H1 (cell line): ENCODE measurements at regions not wholly inside any gene's neighbourhood (a gene's known extent, or its start where the extent isn't known, plus 50 kb on each side); places are given as distances from the start of the nearest gene placed in this dataset.

Source experiments
- CTCF ChIA-PET: fragments of 300-600 bp; sonication (Branson Sonifier 250); formaldehyde crosslinking; loops from one replicate; lab custom pipeline; 2021; ENCODE audit not compliant: partially characterized antibody; lab: Charles Lee
- POLR2A ChIA-PET: fragments of 300-600 bp; sonication (Branson Sonifier 250); formaldehyde crosslinking; loops from one replicate; lab custom pipeline; 2021; ENCODE audit warnings: inconsistent platforms; ENCODE audit not compliant: partially characterized antibody; lab: Charles Lee
- DNase-seq, 2 experiments: peaks; one replicate each; pipeline versions ENCODE4 v3.0.0 to v3.0.0-alpha.2; 2010 to 2022; ENCODE audit warnings: low spot score in 2 of 2, low read depth in 1 of 2, mixed read lengths in 1 of 2
- FAIRE-seq: peaks from 2 replicates; lab custom pipeline; 2011; peaks lifted over from hg19 to GRCh38; lab: Jason Lieb, UNC
- H2AFZ ChIP-seq: 2 replicates; pipeline ENCODE4 v1.8.1; 2012; ENCODE audit warnings: low read length, inconsistent platforms
- H2AK5ac ChIP-seq: 2 replicates; pipeline ENCODE4 v1.6.1; 2013; ENCODE audit warnings: low read depth, low read length
- H2BK120ac ChIP-seq: replicated peaks from 2 replicates; pipeline ENCODE3; 2013; ENCODE audit warnings: low read depth, low read length, inconsistent platforms
- H2BK12ac ChIP-seq: 2 replicates; pipeline ENCODE4 v1.6.1; 2013; ENCODE audit warnings: low read depth, low read length
- H2BK15ac ChIP-seq: 2 replicates; pipeline ENCODE4 v1.6.1; 2013; ENCODE audit warnings: low read length
- H2BK20ac ChIP-seq: 2 replicates; pipeline ENCODE4 v1.6.1; 2013; ENCODE audit warnings: low read length
- H2BK5ac ChIP-seq: 2 replicates; pipeline ENCODE4 v1.6.1; 2013; ENCODE audit warnings: low read depth, low read length
- H3K14ac ChIP-seq: 2 replicates; pipeline ENCODE4 v1.6.1; 2013; ENCODE audit warnings: inconsistent platforms; ENCODE audit not compliant: insufficient read length
- H3K18ac ChIP-seq: 2 replicates; pipeline ENCODE4 v1.6.1; 2013; ENCODE audit warnings: low read length; ENCODE audit errors: extremely low read depth
- H3K23ac ChIP-seq: 2 replicates; pipeline ENCODE4 v1.6.1; 2013; ENCODE audit warnings: inconsistent platforms; ENCODE audit not compliant: insufficient read length
- H3K23me2 ChIP-seq: 2 replicates; pipeline ENCODE4 v1.6.1; 2013; ENCODE audit warnings: low read depth, low read length
- H3K27ac ChIP-seq: 2 replicates; pipeline ENCODE4 v1.6.1; 2011; ENCODE audit warnings: low read depth, low read length, inconsistent platforms
- H3K27me3 ChIP-seq, 4 experiments: replicated peaks in 1 of 4; 1 replicate in 1 of 4; 2 replicates in 3 of 4; pipeline versions ENCODE4 v1.6.1 to v1.8.1; 2011 to 2013; ENCODE audit warnings: low read length in 3 of 4, mild to moderate bottlenecking in 3 of 4, inconsistent platforms in 2 of 4, mixed read lengths in 2 of 4, moderate library complexity in 1 of 4; ENCODE audit not compliant: control insufficient read depth in 3 of 4, insufficient read depth in 3 of 4; ENCODE audit errors: extremely low read depth in 1 of 4
- H3K36me3 ChIP-seq, 4 experiments: 2 replicates each; pipeline versions ENCODE4 v1.6.1 to v1.8.1; 2011 to 2013; ENCODE audit warnings: mild to moderate bottlenecking in 4 of 4, low read length in 3 of 4, moderate library complexity in 2 of 4, control low read depth in 1 of 4, inconsistent platforms in 1 of 4; ENCODE audit not compliant: insufficient read depth in 4 of 4, control insufficient read depth in 2 of 4
- H3K4ac ChIP-seq: replicated peaks from 2 replicates; pipeline ENCODE3; 2013; ENCODE audit warnings: low read length, low read depth, mixed read lengths, inconsistent platforms; ENCODE audit not compliant: insufficient read length
- H3K4me1 ChIP-seq, 4 experiments: replicated peaks in 1 of 4; 1 replicate in 1 of 4; 2 replicates in 3 of 4; pipeline versions ENCODE4 v1.6.1 to v1.8.1; 2011 to 2013; ENCODE audit warnings: low read length in 3 of 4, inconsistent platforms in 2 of 4, mixed read lengths in 1 of 4; ENCODE audit not compliant: insufficient read depth in 4 of 4, control insufficient read depth in 3 of 4
- H3K4me2 ChIP-seq, 2 experiments: 2 replicates each; pipeline versions ENCODE4 v1.6.1 to v1.8.1; 2011 to 2013; ENCODE audit warnings: low read depth in 2 of 2, low read length in 2 of 2, control low read depth in 1 of 2, inconsistent platforms in 1 of 2, mild to moderate bottlenecking in 1 of 2; ENCODE audit not compliant: insufficient read depth in 1 of 2
- H3K4me3 ChIP-seq, 4 experiments: fragments of 200-600, 300-600 bp in 1 of 4; sonication (generic), shearing (Covaris generic), sonication (Bioruptor Twin) in 1 of 4; 2 replicates each; pipeline versions ENCODE4 v1.5.1 to v1.8.1; 2011 to 2016; ENCODE audit warnings: low read length in 4 of 4, low read depth in 3 of 4, control low read depth in 2 of 4, inconsistent platforms in 2 of 4, mild to moderate bottlenecking in 2 of 4, mixed read lengths in 1 of 4, moderate library complexity in 1 of 4; ENCODE audit not compliant: insufficient read depth in 2 of 4; ENCODE audit errors: extremely low read depth in 1 of 4
- H3K56ac ChIP-seq: replicated peaks from 2 replicates; pipeline ENCODE3; 2013; ENCODE audit warnings: low read depth, mild to moderate bottlenecking, mixed read lengths, low read length, inconsistent platforms; ENCODE audit not compliant: insufficient read length
- H3K79me1 ChIP-seq: 2 replicates; pipeline ENCODE4 v1.6.1; 2013; ENCODE audit warnings: low read depth, low read length, control low read depth
- H3K79me2 ChIP-seq, 2 experiments: 2 replicates each; pipeline versions ENCODE4 v1.6.1 to v1.8.1; 2012 to 2013; ENCODE audit warnings: low read length in 2 of 2, mild to moderate bottlenecking in 2 of 2, inconsistent platforms in 1 of 2; ENCODE audit not compliant: insufficient read depth in 2 of 2, control insufficient read depth in 1 of 2
- H3K9ac ChIP-seq, 4 experiments: replicated peaks in 1 of 4; 1 replicate in 1 of 4; 2 replicates in 3 of 4; pipeline versions ENCODE4 v1.6.1 to v1.8.1; 2011 to 2013; ENCODE audit warnings: low read depth in 3 of 4, low read length in 3 of 4, control low read depth in 2 of 4, mild to moderate bottlenecking in 2 of 4, moderate library complexity in 2 of 4, inconsistent platforms in 1 of 4; ENCODE audit errors: extremely low read depth in 1 of 4
- H3K9me3 ChIP-seq, 2 experiments: 2 replicates each; pipeline versions ENCODE4 v1.6.1 to v1.8.1; 2012 to 2013; ENCODE audit warnings: mild to moderate bottlenecking in 2 of 2, moderate library complexity in 2 of 2, control low read depth in 1 of 2, inconsistent platforms in 1 of 2, low read depth in 1 of 2, low read length in 1 of 2, mixed read lengths in 1 of 2; ENCODE audit not compliant: insufficient read depth in 2 of 2
- H4K20me1 ChIP-seq, 2 experiments: replicated peaks in 1 of 2; 2 replicates each; pipeline versions ENCODE3 to v1.8.1; 2011 to 2013; ENCODE audit warnings: inconsistent platforms in 2 of 2, low read length in 2 of 2, mild to moderate bottlenecking in 1 of 2; ENCODE audit not compliant: insufficient read depth in 2 of 2, control insufficient read depth in 1 of 2
- H4K5ac ChIP-seq: 2 replicates; pipeline ENCODE4 v1.6.1; 2013; ENCODE audit warnings: low read length, low read depth, mixed read lengths, inconsistent platforms; ENCODE audit not compliant: insufficient read length
- H4K8ac ChIP-seq: 2 replicates; pipeline ENCODE4 v1.8.0; 2013; ENCODE audit warnings: mild to moderate bottlenecking, moderate library complexity, low read length, inconsistent platforms; ENCODE audit not compliant: insufficient read depth; ENCODE audit errors: extremely low read depth
- H4K91ac ChIP-seq: replicated peaks from 2 replicates; pipeline ENCODE3; 2013; ENCODE audit warnings: low read length, mixed read lengths, inconsistent platforms; ENCODE audit not compliant: insufficient read length
- ASH2L ChIP-seq: fragments of 200-600, 300-600 bp; sonication (generic); IDR thresholded peaks from one replicate; pipeline ENCODE4 v1.7.1; 2017; ENCODE audit warnings: low read length
- BACH1 ChIP-seq: IDR thresholded peaks from 2 replicates; pipeline ENCODE4 v1.6.1; 2012; ENCODE audit warnings: low read length, improper control_type of control experiment
- CBX5 ChIP-seq: fragments of 300-800, 300-1000 bp; sonication (generic); IDR thresholded peaks from 2 replicates; pipeline ENCODE4 v1.7.1; 2016; ENCODE audit warnings: antibody characterized with exemption, low read length, low read depth
- CHD1 ChIP-seq: IDR thresholded peaks from 2 replicates; pipeline ENCODE4 v1.6.1; 2012; ENCODE audit warnings: low read depth, low read length, improper control_type of control experiment
- CHD2 ChIP-seq: IDR thresholded peaks from 2 replicates; pipeline ENCODE4 v1.6.1; 2012; ENCODE audit warnings: low read length, improper control_type of control experiment
- CTBP2 ChIP-seq: IDR thresholded peaks from 2 replicates; pipeline ENCODE4 v1.7.0; 2011; ENCODE audit warnings: borderline replicate concordance, mild to moderate bottlenecking, moderate library complexity, mixed read lengths, low read length; ENCODE audit not compliant: insufficient read depth, insufficient read length
- E2F6 ChIP-seq: IDR thresholded peaks from 2 replicates; pipeline ENCODE4 v1.6.1; 2012; ENCODE audit warnings: inconsistent platforms
- JUND ChIP-seq: IDR thresholded peaks from 2 replicates; pipeline ENCODE4 v1.6.1; 2011; ENCODE audit warnings: mild to moderate bottlenecking, improper control_type of control experiment, low read length
- KDM1A ChIP-seq: fragments of 200-600, 300-600 bp; sonication (generic); IDR thresholded peaks from 2 replicates; pipeline ENCODE4 v1.7.1; 2016; ENCODE audit warnings: mild to moderate bottlenecking, low read length, borderline replicate concordance
- NRF1 ChIP-seq: IDR thresholded peaks from 2 replicates; pipeline ENCODE4 v1.6.1; 2011; ENCODE audit warnings: mild to moderate bottlenecking, low read depth, low read length, improper control_type of control experiment
- SAP30 ChIP-seq: fragments of 300-600 bp; sonication (generic); IDR thresholded peaks from 2 replicates; pipeline ENCODE4 v1.7.1; 2012; ENCODE audit warnings: low read length, moderate library complexity, mild to moderate bottlenecking, inconsistent platforms; ENCODE audit not compliant: insufficient read depth, insufficient replicate concordance
- SP1 ChIP-seq: IDR thresholded peaks from 2 replicates; pipeline ENCODE4 v1.6.1; 2011; ENCODE audit warnings: low read depth, low read length
- WGBS, 2 experiments: shearing (Covaris generic) in 1 of 2; methylation state at CpG; one replicate each; pipeline versions ENCODE4 v1.1.6 to v1.1.7; 2013 to 2015; ENCODE audit warnings: low lambda C conversion rate in 2 of 2, mixed read lengths in 2 of 2, inconsistent platforms in 1 of 2, low coverage in 1 of 2, missing lambda C conversion rate in 1 of 2; ENCODE audit not compliant: insufficient replicate concordance in 2 of 2, insufficient coverage in 1 of 2, insufficient read length in 1 of 2; ENCODE audit errors: extremely low coverage in 1 of 2, missing lambda C conversion rate in 1 of 2; 5-methylcytosine and 5-hydroxymethylcytosine counted together

- Histone ChIP-seq H3K9ac (no peak overlapping the region), H3K4ac (no peak overlapping the region), H3K79me2 (no peaks in the 10 kb centered on the region), H4K5ac (no peak overlapping the region), H2BK120ac (no peak overlapping the region), H3K14ac (no peak overlapping the region), H2AFZ (0 out of 2 replicates have a peak overlapping the region, but pooled peaks have one; percentile 44), H3K4me2 (no peak overlapping the region), H3K23ac (no peak overlapping the region), H3K4me3 (no peak overlapping the region), H4K91ac (no peak overlapping the region), H3K23me2 (no peaks in the 10 kb centered on the region), H2AK5ac (no peak overlapping the region), H3K18ac (no peak overlapping the region), H3K56ac (no peak overlapping the region), H3K4me1 (no peaks in the 10 kb centered on the region), H3K27me3 (no peaks in the 10 kb centered on the region), H2BK20ac (no peak overlapping the region), H3K9me3 (no peaks in the 10 kb centered on the region), H2BK12ac (no peak overlapping the region), H4K8ac (no peak overlapping the region), H3K36me3 (no peaks in the 10 kb centered on the region), H3K79me1 (no peaks in the 10 kb centered on the region), H3K27ac (no peak overlapping the region), H2BK15ac (no peak overlapping the region), H4K20me1 (no peaks in the 10 kb centered on the region), H2BK5ac (no peak overlapping the region)
- no peak for FAIRE-seq
- ChIA-PET POLR2A (no interaction called here), CTCF (no interaction called here)
- DNase-seq, result no peak
- 93% methylated on average over 11 of the region's 11 CpGs; no CpG with 5 or more reads in 1 of the 2 experiments for WGBS, 2 experiments
- TF ChIP-seq NRF1, result no peak
- no peak for TF ChIP-seq CHD2
- no peak for TF ChIP-seq BACH1
- TF ChIP-seq ASH2L, result no peak
- no peak for TF ChIP-seq E2F6
- no peak for TF ChIP-seq SP1
- no peak for TF ChIP-seq KDM1A
- TF ChIP-seq SAP30, result no peak
- no peak for TF ChIP-seq CBX5
- no peak for TF ChIP-seq CHD1
- TF ChIP-seq JUND, result no peak
- TF ChIP-seq CTBP2, result no peak
Observed at GRCh38 chr10:2701802-2702201, 365.5 kb upstream of the PFKP start.
